ENCODE measurements at regions not wholly inside any gene's neighbourhood (a gene's known extent, or its start where the extent isn't known, plus 50 kb on each side); places are given as distances from the start of the nearest gene placed in this dataset.

GRCh38 chr5:136525597-136525996, 160.3 kb upstream of the TRPC7 start (continued):
- TF ChIP-seq CHD7 (IDR thresholded peaks at IDR 0.05; ENCODE audit: insufficient replicate concordance, low read length) (no peak), RFX5 (IDR thresholded peaks at IDR 0.05; ENCODE audit: borderline replicate concordance, low read depth, low read length) (no peak), TCF12 (IDR thresholded peaks at IDR 0.05; ENCODE audit: low read depth, low read length) (no peak), NRF1 (IDR thresholded peaks at IDR 0.05; ENCODE audit: low read depth, low read length) (no peak), ATF2 (IDR thresholded peaks at IDR 0.05; ENCODE audit: low read length) (no peak), SP4 (IDR thresholded peaks at IDR 0.05; ENCODE audit: low read length) (no peak), CBX5 (IDR thresholded peaks at IDR 0.05; ENCODE audit: low read depth, low read length) (no peak), SP1 (IDR thresholded peaks at IDR 0.05; ENCODE audit: low read depth, low read length) (no peak), POLR2A (IDR thresholded peaks at IDR 0.05; ENCODE audit: control extremely low read depth in 1 of 2, low read depth in 2 of 2, low read length in 2 of 2) (no peak), RBBP5 (IDR thresholded peaks at IDR 0.05; ENCODE audit: borderline replicate concordance, low read depth, low read length) (no peak), KDM5A (IDR thresholded peaks at IDR 0.05; ENCODE audit: low read length) (no peak), SIX5 (IDR thresholded peaks at IDR 0.05; ENCODE audit: low read depth, low read length) (no peak)

All from H1 (cell line).